HEK293T (cell line): ENCODE measurements at regions not wholly inside any gene's neighbourhood (a gene's known extent, or its start where the extent isn't known, plus 50 kb on each side); places are given as distances from the start of the nearest gene placed in this dataset.

Experiments used
- FOXA1 ChIP-seq: fragments of 450-650 bp; IDR thresholded peaks from 2 replicates; pipeline ENCODE4 v1.6.1; 2016; ENCODE audit warnings: mild to moderate bottlenecking
- FOXM1 ChIP-seq: fragments of 450-650 bp; IDR thresholded peaks from 2 replicates; pipeline ENCODE4 v1.6.1; 2017; ENCODE audit warnings: mild to moderate bottlenecking, borderline replicate concordance
- HDGF ChIP-seq: fragments of 450-650 bp; IDR thresholded peaks from 2 replicates; pipeline ENCODE4 v1.6.1; 2017; ENCODE audit warnings: antibody characterized with exemption, borderline replicate concordance
- L3MBTL2 ChIP-seq: fragments of 450-650 bp; conservative IDR thresholded peaks from 2 replicates; pipeline ENCODE4 v1.6.1; 2016; ENCODE audit warnings: mild to moderate bottlenecking
- TARDBP ChIP-seq: fragments of 450-650 bp; IDR thresholded peaks from 2 replicates; pipeline ENCODE4 v1.6.1; 2016

GRCh38 chr15:46580924-46581323, 946.1 kb downstream of the SQOR start:
- TF ChIP-seq TARDBP (no peak), HDGF (no peak), FOXM1 (no peak), FOXA1 (no peak), L3MBTL2 (no peak)
